ENCODE measurements at regions not wholly inside any gene's neighbourhood (a gene's known extent, or its start where the extent isn't known, plus 50 kb on each side); places are given as distances from the start of the nearest gene placed in this dataset.

DNA sequence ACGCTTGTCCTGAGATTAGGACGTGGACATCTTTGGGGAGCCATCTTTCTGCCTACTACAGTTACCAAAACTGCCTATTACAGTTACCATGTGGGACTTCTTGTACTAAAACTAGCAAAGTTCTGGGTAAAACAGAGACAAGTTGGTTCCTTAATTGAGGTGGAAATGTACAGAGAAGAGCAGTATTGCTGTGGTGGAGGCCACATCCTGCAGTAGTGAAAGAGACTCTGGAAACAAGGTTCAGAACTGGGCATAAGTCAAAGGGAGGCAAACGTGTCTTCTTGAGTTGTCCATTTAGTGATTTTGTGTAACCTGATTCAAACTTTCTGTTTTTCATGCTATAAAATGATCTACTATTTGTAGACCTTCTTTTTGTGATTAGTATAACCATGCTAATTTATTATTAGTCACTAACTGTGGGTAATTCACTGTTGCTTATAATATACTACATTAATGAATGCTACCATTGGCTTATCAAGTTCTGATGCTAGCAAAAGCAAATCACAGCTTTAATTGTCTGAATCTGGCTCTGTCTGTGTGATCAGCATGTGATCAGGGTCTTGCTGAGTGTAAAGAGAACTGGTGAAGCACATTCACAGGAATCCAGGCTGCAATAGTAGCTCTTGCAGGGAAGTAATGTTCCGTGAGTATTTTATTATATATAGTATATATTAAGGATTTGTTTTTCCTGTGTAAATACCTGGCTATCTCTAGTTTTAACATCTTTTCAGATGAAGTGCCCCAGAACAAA, 207.9 kb upstream of the GAP43 start:
- WGBS, 2 donors = 78 to 88% methylated on average over 4 of the region's 4 CpGs
- no peak overlapping the region for H3K27ac ChIP-seq (ENCODE audit: low read depth in 2 of 2, low read length in 1 of 2)
- H3K27me3 ChIP-seq (ENCODE audit: control insufficient read depth in 1 of 2, insufficient read depth in 2 of 2, low read length in 2 of 2) = no peaks in the 10 kb centered on the region
- no peak overlapping the region for H3K4me3 ChIP-seq (ENCODE audit: low read depth in 1 of 2, low read length in 2 of 2)
- H3K36me3 ChIP-seq (ENCODE audit: control insufficient read depth in 2 of 2, insufficient read depth in 2 of 2, low read length in 1 of 2) = no peaks in the 10 kb centered on the region
- H3K9me3 ChIP-seq (ENCODE audit: control insufficient read depth in 2 of 2, insufficient read depth in 1 of 2, low read depth in 1 of 2, low read length in 1 of 2) = no peaks in the 10 kb centered on the region
- H3K4me1 ChIP-seq (ENCODE audit: control insufficient read depth in 2 of 2, insufficient read depth in 2 of 2, low read length in 1 of 2) = no peaks in the 10 kb centered on the region

DNA sequence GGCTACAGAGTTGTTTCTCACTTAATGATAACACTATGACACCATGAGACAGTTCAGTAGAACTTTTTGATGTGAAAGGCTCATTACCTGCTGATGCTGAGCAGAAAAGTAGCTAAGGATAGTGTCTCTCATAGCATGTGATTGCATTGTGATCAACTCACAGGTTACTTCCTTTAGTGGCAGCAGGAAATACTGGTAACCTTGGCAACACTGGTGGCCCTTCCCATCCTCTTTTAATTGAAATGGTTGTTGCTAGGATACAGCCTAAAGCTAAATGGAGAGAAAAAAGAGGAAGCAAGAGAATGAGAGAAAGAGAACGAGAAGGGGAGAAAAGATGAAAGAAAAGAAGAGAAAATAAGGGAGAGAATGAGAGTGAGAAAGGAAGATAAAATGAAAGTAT, 204.7 kb upstream of the GAP43 start:
- Histone ChIP-seq H3K9me3 (ENCODE audit: control insufficient read depth in 2 of 2, insufficient read depth in 1 of 2, low read depth in 1 of 2, low read length in 1 of 2) (no peaks in the 10 kb centered on the region), H3K36me3 (ENCODE audit: control insufficient read depth in 2 of 2, insufficient read depth in 2 of 2, low read length in 1 of 2) (no peaks in the 10 kb centered on the region), H3K4me3 (ENCODE audit: low read depth in 1 of 2, low read length in 2 of 2) (no peak overlapping the region), H3K27ac (ENCODE audit: low read depth in 2 of 2, low read length in 1 of 2) (no peak overlapping the region), H3K27me3 (ENCODE audit: control insufficient read depth in 1 of 2, insufficient read depth in 2 of 2, low read length in 2 of 2) (no peaks in the 10 kb centered on the region), H3K4me1 (ENCODE audit: control insufficient read depth in 2 of 2, insufficient read depth in 2 of 2, low read length in 1 of 2) (no peaks in the 10 kb centered on the region)
- WGBS, 2 donors = 29 to 31% methylated on average over 1 of the region's 1 CpG

DNA sequence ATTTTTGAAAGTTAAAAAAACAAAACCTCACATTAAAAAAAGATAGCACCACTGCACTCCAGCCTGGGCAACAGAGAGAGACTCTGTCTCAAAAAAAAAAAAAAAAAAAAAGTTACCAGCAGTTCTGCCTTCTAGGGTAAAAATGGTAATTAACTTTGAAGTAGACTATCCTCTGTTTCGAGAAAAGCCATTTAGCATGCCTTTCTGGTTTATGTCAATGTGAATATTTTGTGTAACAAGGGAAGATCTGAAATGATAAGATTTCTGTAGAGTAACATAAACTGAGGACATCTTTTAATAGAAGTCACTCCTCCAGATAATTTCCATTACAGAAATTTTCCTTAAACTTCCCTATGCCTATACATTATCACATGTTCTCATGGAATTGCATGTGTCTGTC, 203.2 kb upstream of the GAP43 start:
- 64 to 75% methylated on average over 1 of the region's 1 CpG for WGBS, 2 donors
- no peaks in the 10 kb centered on the region for H3K36me3 ChIP-seq (ENCODE audit: control insufficient read depth in 2 of 2, insufficient read depth in 2 of 2, low read length in 1 of 2)
- no peaks in the 10 kb centered on the region for H3K4me1 ChIP-seq (ENCODE audit: control insufficient read depth in 2 of 2, insufficient read depth in 2 of 2, low read length in 1 of 2)
- no peak overlapping the region for H3K27ac ChIP-seq (ENCODE audit: low read depth in 2 of 2, low read length in 1 of 2)
- H3K9me3 ChIP-seq (ENCODE audit: control insufficient read depth in 2 of 2, insufficient read depth in 1 of 2, low read depth in 1 of 2, low read length in 1 of 2) = no peaks in the 10 kb centered on the region
- no peak overlapping the region for H3K4me3 ChIP-seq (ENCODE audit: low read depth in 1 of 2, low read length in 2 of 2)
- H3K27me3 ChIP-seq (ENCODE audit: control insufficient read depth in 1 of 2, insufficient read depth in 2 of 2, low read length in 2 of 2) = no peaks in the 10 kb centered on the region

DNA sequence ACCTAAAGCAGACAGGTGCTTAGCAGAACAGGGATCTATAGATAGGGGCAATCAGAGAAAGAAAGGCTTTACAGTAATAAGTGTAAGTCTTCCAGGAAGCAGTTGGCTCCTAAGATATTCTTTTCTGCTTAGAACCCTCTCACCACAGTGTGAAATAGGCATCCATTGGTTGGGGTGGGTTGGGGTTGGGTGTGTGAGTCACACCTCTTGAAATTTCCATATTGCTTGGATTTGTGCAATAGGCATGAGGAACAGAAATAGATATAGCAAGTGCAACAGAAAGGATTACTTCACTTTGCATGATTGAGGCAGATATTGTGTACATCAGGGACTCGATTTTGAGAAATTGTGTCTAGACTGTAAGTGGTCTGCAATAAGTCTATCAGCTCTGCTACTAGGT, 200.1 kb upstream of the GAP43 start:
- Histone ChIP-seq H3K36me3 (ENCODE audit: control insufficient read depth in 2 of 2, insufficient read depth in 2 of 2, low read length in 1 of 2) (no peaks in the 10 kb centered on the region), H3K4me3 (ENCODE audit: low read depth in 1 of 2, low read length in 2 of 2) (no peak overlapping the region), H3K4me1 (ENCODE audit: control insufficient read depth in 2 of 2, insufficient read depth in 2 of 2, low read length in 1 of 2) (no peaks in the 10 kb centered on the region), H3K27me3 (ENCODE audit: control insufficient read depth in 1 of 2, insufficient read depth in 2 of 2, low read length in 2 of 2) (no peaks in the 10 kb centered on the region), H3K27ac (ENCODE audit: low read depth in 2 of 2, low read length in 1 of 2) (no peak overlapping the region), H3K9me3 (ENCODE audit: control insufficient read depth in 2 of 2, insufficient read depth in 1 of 2, low read depth in 1 of 2, low read length in 1 of 2) (no peaks in the 10 kb centered on the region)
- 73 to 77% methylated on average over 1 of the region's 1 CpG for WGBS, 2 donors

DNA sequence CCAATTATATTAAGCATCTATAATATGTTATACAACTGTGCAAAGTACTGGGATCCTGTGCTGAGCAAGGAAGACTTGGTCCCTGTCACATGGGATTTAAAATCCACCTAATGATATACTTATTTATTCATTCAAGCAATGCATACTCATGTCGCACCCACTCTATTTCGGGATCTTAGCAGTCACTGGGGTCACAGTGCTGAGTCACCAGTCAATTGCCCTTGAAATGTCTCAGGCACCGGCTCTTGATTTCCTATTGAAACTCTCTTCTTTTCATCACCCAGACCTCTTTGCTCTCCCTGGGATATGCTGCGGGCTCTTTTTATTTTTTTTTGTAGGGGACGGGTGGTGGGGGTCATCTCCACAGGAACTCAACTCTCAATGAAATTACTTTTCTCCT, 194.5 kb upstream of the GAP43 start:
- Histone ChIP-seq H3K36me3 (ENCODE audit: control insufficient read depth in 2 of 2, insufficient read depth in 2 of 2, low read length in 1 of 2) (no peaks in the 10 kb centered on the region), H3K27me3 (ENCODE audit: control insufficient read depth in 1 of 2, insufficient read depth in 2 of 2, low read length in 2 of 2) (no peaks in the 10 kb centered on the region), H3K9me3 (ENCODE audit: control insufficient read depth in 2 of 2, insufficient read depth in 1 of 2, low read depth in 1 of 2, low read length in 1 of 2) (no peaks in the 10 kb centered on the region), H3K4me3 (ENCODE audit: low read depth in 1 of 2, low read length in 2 of 2) (no peak overlapping the region), H3K27ac (ENCODE audit: low read depth in 2 of 2, low read length in 1 of 2) (no peak overlapping the region), H3K4me1 (ENCODE audit: control insufficient read depth in 2 of 2, insufficient read depth in 2 of 2, low read length in 1 of 2) (no peaks in the 10 kb centered on the region)
- 79 to 80% methylated on average over 5 of the region's 5 CpGs for WGBS, 2 donors

DNA sequence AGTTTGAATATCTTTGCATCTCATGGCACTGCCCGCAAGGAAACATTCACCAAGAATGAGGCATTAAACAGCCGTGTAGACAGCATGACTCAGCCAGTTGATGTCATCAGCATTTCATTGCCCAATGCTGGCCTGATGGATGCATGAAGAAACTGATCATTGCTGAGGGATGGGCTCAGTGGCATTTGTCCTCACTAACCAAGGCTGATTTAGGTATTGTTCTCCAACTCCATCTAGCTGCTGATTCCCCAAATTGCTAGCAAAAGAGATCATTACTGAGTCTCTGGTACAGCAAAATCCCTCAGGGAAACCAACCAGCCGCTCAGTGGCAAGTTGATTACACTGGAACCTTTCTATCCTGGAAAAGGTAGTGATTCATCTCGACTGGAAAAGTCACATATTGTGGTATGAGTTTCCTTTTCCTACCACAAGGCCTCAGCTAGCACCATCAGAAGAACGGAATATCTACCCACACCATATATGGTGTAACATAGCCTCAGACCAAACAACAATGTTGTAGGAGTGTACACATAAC, 186.5 kb upstream of the GAP43 start:
- Histone ChIP-seq H3K4me1 (ENCODE audit: control insufficient read depth in 2 of 2, insufficient read depth in 2 of 2, low read length in 1 of 2) (no peaks in the 10 kb centered on the region), H3K36me3 (ENCODE audit: control insufficient read depth in 2 of 2, insufficient read depth in 2 of 2, low read length in 1 of 2) (no peaks in the 10 kb centered on the region), H3K9me3 (ENCODE audit: control insufficient read depth in 2 of 2, insufficient read depth in 1 of 2, low read depth in 1 of 2, low read length in 1 of 2) (no peaks in the 10 kb centered on the region), H3K27me3 (ENCODE audit: control insufficient read depth in 1 of 2, insufficient read depth in 2 of 2, low read length in 2 of 2) (no peaks in the 10 kb centered on the region), H3K4me3 (ENCODE audit: low read depth in 1 of 2, low read length in 2 of 2) (no peak overlapping the region), H3K27ac (ENCODE audit: low read depth in 2 of 2, low read length in 1 of 2) (no peak overlapping the region)
- 51 to 52% methylated on average over 5 of the region's 5 CpGs for whole genome bisulfite sequencing, 2 donors

DNA sequence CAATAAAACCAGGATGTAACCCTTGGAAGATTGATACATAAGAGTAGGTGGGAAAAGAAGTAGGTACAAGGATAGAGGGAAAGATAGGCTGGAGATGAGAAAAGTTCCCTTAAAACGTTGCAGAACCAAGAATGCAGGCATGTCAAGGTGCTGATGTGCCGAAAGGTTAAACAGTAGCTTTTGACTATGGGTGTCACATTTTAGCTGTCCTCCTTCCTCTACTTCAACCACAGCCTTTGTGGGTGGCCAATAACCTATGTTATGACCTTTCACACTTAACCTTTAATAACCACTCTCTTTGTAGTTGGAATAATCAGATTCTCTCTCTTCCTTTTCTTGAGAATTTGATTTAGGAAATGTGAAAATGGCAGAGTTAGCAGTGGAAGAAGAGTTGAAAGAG, 184.5 kb upstream of the GAP43 start:
- no peaks in the 10 kb centered on the region for H3K4me1 ChIP-seq (ENCODE audit: control insufficient read depth in 2 of 2, insufficient read depth in 2 of 2, low read length in 1 of 2)
- H3K36me3 ChIP-seq (ENCODE audit: control insufficient read depth in 2 of 2, insufficient read depth in 2 of 2, low read length in 1 of 2) = no peaks in the 10 kb centered on the region
- no peak overlapping the region for H3K27ac ChIP-seq (ENCODE audit: low read depth in 2 of 2, low read length in 1 of 2)
- WGBS, 2 donors = 64 to 71% methylated on average over 2 of the region's 2 CpGs
- H3K27me3 ChIP-seq (ENCODE audit: control insufficient read depth in 1 of 2, insufficient read depth in 2 of 2, low read length in 2 of 2) = no peaks in the 10 kb centered on the region
- no peak overlapping the region for H3K4me3 ChIP-seq (ENCODE audit: low read depth in 1 of 2, low read length in 2 of 2)
- H3K9me3 ChIP-seq (ENCODE audit: control insufficient read depth in 2 of 2, insufficient read depth in 1 of 2, low read depth in 1 of 2, low read length in 1 of 2) = no peaks in the 10 kb centered on the region

DNA sequence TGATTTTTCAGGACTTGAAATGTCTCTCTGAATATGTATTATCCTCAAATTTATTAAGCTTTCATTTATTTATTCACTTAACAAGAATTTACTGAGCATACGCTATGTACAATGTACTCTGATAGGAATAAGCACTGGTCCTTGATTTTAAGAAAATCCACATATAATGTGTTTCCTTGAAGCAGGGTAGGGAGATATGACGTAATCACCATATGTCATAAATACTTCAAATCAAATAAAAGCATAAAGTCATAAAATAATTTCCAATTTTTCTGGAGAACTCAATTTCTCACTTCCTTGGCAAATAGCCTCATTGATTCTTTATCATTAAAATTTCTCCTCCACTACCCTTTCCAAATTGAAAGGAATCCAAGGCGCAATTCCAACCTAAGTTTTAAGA, 177.8 kb upstream of the GAP43 start:
- no peaks in the 10 kb centered on the region for H3K9me3 ChIP-seq (ENCODE audit: control insufficient read depth in 2 of 2, insufficient read depth in 1 of 2, low read depth in 1 of 2, low read length in 1 of 2)
- no peaks in the 10 kb centered on the region for H3K36me3 ChIP-seq (ENCODE audit: control insufficient read depth in 2 of 2, insufficient read depth in 2 of 2, low read length in 1 of 2)
- H3K4me1 ChIP-seq (ENCODE audit: control insufficient read depth in 2 of 2, insufficient read depth in 2 of 2, low read length in 1 of 2) = no peaks in the 10 kb centered on the region
- H3K27ac ChIP-seq (ENCODE audit: low read depth in 2 of 2, low read length in 1 of 2) = no peak overlapping the region
- no peak overlapping the region for H3K4me3 ChIP-seq (ENCODE audit: low read depth in 1 of 2, low read length in 2 of 2)
- no peaks in the 10 kb centered on the region for H3K27me3 ChIP-seq (ENCODE audit: control insufficient read depth in 1 of 2, insufficient read depth in 2 of 2, low read length in 2 of 2)
- 80 to 93% methylated on average over 3 of the region's 3 CpGs for WGBS, 2 donors

DNA sequence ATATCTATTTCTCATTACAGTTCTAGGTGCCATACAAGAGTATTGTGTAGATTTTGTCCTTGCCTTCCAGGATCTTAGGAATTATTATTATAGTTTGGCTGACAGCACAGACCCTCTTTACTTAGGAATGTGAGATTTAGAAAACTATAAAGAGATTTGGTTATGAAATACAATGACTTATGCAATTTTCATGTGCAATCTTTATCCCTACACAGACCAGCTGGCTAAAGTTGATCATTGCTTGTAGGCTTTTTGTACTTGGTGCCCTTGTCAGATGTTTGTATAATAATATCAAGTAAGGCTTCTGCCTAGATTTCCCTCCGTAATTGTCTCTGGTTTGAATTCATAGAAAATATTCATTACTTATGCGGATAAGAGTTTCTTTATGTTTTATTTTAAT, 174.5 kb upstream of the GAP43 start:
- Histone ChIP-seq H3K4me1 (ENCODE audit: control insufficient read depth in 2 of 2, insufficient read depth in 2 of 2, low read length in 1 of 2) (no peaks in the 10 kb centered on the region), H3K36me3 (ENCODE audit: control insufficient read depth in 2 of 2, insufficient read depth in 2 of 2, low read length in 1 of 2) (no peaks in the 10 kb centered on the region), H3K9me3 (ENCODE audit: control insufficient read depth in 2 of 2, insufficient read depth in 1 of 2, low read depth in 1 of 2, low read length in 1 of 2) (no peaks in the 10 kb centered on the region), H3K4me3 (ENCODE audit: low read depth in 1 of 2, low read length in 2 of 2) (no peak overlapping the region), H3K27me3 (ENCODE audit: control insufficient read depth in 1 of 2, insufficient read depth in 2 of 2, low read length in 2 of 2) (no peaks in the 10 kb centered on the region), H3K27ac (ENCODE audit: low read depth in 2 of 2, low read length in 1 of 2) (no peak overlapping the region)
- 39 to 70% methylated on average over 2 of the region's 2 CpGs for WGBS, 2 donors

DNA sequence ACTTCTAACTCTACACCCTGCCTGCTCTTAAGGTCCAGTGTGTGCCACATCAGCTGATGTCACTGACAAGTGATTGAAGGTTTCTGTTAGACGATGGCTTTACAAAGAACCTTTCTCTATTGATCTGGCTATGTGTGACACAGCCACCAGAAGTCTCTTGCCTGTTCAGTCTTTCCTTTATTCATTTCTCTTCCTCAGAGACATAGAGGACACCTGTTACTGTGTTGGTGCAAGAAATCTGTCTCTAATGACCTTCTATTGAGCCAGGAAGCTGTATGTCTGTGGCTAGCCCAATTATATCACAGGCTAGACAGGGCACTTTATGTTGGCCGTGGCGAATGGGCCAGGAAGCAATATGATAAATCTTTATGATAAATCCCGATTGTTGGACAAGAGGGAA, 173.3 kb upstream of the GAP43 start:
- no peaks in the 10 kb centered on the region for H3K36me3 ChIP-seq (ENCODE audit: control insufficient read depth in 2 of 2, insufficient read depth in 2 of 2, low read length in 1 of 2)
- no peak overlapping the region for H3K4me3 ChIP-seq (ENCODE audit: low read depth in 1 of 2, low read length in 2 of 2)
- H3K9me3 ChIP-seq (ENCODE audit: control insufficient read depth in 2 of 2, insufficient read depth in 1 of 2, low read depth in 1 of 2, low read length in 1 of 2) = no peaks in the 10 kb centered on the region
- H3K4me1 ChIP-seq (ENCODE audit: control insufficient read depth in 2 of 2, insufficient read depth in 2 of 2, low read length in 1 of 2) = no peaks in the 10 kb centered on the region
- WGBS, 2 donors = 47 to 78% methylated on average over 4 of the region's 4 CpGs
- H3K27me3 ChIP-seq (ENCODE audit: control insufficient read depth in 1 of 2, insufficient read depth in 2 of 2, low read length in 2 of 2) = no peaks in the 10 kb centered on the region
- no peak overlapping the region for H3K27ac ChIP-seq (ENCODE audit: low read depth in 2 of 2, low read length in 1 of 2)

Measured in esophagus (tissue), 2 donors.